ENCODE measurements at regions not wholly inside any gene's neighbourhood (a gene's known extent, or its start where the extent isn't known, plus 50 kb on each side); places are given as distances from the start of the nearest gene placed in this dataset.

DNA sequence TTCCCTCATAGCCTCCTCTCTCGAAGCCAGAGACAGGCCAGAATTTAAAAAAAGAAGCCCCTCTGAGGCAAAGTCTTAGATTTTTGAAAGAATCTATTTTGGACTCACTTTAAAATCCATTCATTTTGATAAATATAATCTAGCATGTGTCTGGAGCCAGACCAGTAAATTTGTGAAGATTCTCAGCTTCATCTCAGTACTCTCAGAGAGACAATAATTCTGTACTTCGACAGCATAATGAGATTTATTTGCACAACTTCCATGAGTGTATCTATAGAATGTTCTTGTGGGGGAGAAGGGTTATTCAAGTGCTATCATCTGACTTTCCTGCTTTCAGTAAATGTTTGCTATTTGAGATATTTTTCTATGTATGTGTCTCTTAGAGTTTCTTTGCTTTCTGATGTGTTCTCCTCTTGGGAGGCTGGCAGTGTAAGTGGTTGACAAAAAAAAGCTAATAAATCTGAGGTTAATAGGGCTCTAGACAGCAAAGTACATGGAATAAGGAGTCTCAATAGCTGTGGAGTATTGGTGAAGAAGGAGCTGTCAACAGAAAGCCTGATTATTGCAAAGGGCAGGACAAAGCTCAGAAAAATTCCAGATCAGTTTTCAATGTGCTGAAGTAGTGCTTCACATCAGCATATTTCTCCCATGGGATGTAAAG is 223.0 kb downstream of the PTBP2 start:
- H3K9me3 Mint-ChIP-seq: no peaks in the 10 kb centered on the region
- H3K4me1 Mint-ChIP-seq: no peaks in the 10 kb centered on the region
- H3K27me3 ChIP-seq (ENCODE audit: insufficient read depth, low read length): no peaks in the 10 kb centered on the region
- H3K18ac ChIP-seq (ENCODE audit: insufficient read length, low read depth, low read length): no peak overlapping the region
- H3K23ac ChIP-seq (ENCODE audit: insufficient read length, low read depth, low read length): no peak overlapping the region
- no peaks in the 10 kb centered on the region for H3K4me1 ChIP-seq (ENCODE audit: insufficient read depth, low read length)
- H2BK20ac ChIP-seq (ENCODE audit: low read depth, low read length, poor library complexity, severe bottlenecking): no peak overlapping the region
- no peaks in the 10 kb centered on the region; a peak in 1 of 7 replicates for H3K36me3 Mint-ChIP-seq (ENCODE audit: insufficient read depth in 1 of 3, low read depth in 3 of 3)
- no peak overlapping the region for H4K91ac ChIP-seq (ENCODE audit: insufficient read length, low read depth, low read length)
- no peak overlapping the region for H3K9ac ChIP-seq (ENCODE audit: extremely low read depth, insufficient read length, low read length)
- no peak overlapping the region for H3K27ac Mint-ChIP-seq
- no peak overlapping the region for H2AFZ ChIP-seq (ENCODE audit: low read length)
- H3K27me3 Mint-ChIP-seq (ENCODE audit: low read depth): no peaks in the 10 kb centered on the region
- H3K9me3 ChIP-seq (ENCODE audit: control insufficient read depth, low read depth, low read length): no peaks in the 10 kb centered on the region
- no peak overlapping the region for H2BK5ac ChIP-seq (ENCODE audit: insufficient read length, low read length)
- no peak overlapping the region for H2BK120ac ChIP-seq (ENCODE audit: low read depth, low read length, poor library complexity, severe bottlenecking)
- no peak overlapping the region for H3T11ph ChIP-seq (ENCODE audit: low read length)
- no peak for DNase-seq
- no peak overlapping the region for H2AK5ac ChIP-seq (ENCODE audit: insufficient read length, low read length)
- WGBS (ENCODE audit: extremely low coverage, insufficient read length, low lambda C conversion rate): no CpG with 5 or more reads among the region's 2 CpGs
- H3K27ac ChIP-seq (ENCODE audit: insufficient read length, low read depth, low read length): no peak overlapping the region
- H4K8ac ChIP-seq (replicated peaks; ENCODE audit: insufficient read length, low read depth, low read length): no peak overlapping the region
- H2BK15ac ChIP-seq (ENCODE audit: low read depth, low read length): no peak overlapping the region
- H3K4me3 Mint-ChIP-seq: no peak overlapping the region
- H4K5ac ChIP-seq (ENCODE audit: insufficient read length, low read depth, low read length): no peak overlapping the region
- H3K56ac ChIP-seq (ENCODE audit: insufficient read length, low read depth, low read length): no peak overlapping the region
- H3K14ac ChIP-seq (ENCODE audit: insufficient read depth, low read length): no peak overlapping the region
- H2BK12ac ChIP-seq (ENCODE audit: insufficient read length, low read depth, low read length): no peak overlapping the region
- no peaks in the 10 kb centered on the region for H3K79me1 ChIP-seq (ENCODE audit: insufficient read depth, low read depth, low read length, poor library complexity, severe bottlenecking)
- no peak overlapping the region for H3K4ac ChIP-seq (ENCODE audit: low read depth, low read length)
- no peaks in the 10 kb centered on the region for H3K23me2 ChIP-seq (ENCODE audit: insufficient read length, low read depth, low read length, poor library complexity, severe bottlenecking)
- TF ChIP-seq, protein P1, sequence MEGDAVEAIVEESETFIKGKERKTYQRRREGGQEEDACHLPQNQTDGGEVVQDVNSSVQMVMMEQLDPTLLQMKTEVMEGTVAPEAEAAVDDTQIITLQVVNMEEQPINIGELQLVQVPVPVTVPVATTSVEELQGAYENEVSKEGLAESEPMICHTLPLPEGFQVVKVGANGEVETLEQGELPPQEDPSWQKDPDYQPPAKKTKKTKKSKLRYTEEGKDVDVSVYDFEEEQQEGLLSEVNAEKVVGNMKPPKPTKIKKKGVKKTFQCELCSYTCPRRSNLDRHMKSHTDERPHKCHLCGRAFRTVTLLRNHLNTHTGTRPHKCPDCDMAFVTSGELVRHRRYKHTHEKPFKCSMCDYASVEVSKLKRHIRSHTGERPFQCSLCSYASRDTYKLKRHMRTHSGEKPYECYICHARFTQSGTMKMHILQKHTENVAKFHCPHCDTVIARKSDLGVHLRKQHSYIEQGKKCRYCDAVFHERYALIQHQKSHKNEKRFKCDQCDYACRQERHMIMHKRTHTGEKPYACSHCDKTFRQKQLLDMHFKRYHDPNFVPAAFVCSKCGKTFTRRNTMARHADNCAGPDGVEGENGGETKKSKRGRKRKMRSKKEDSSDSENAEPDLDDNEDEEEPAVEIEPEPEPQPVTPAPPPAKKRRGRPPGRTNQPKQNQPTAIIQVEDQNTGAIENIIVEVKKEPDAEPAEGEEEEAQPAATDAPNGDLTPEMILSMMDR (conservative IDR thresholded peaks at IDR 0.05): no peak
- H4K20me1 ChIP-seq (ENCODE audit: control insufficient read depth, insufficient read depth, insufficient read length): no peaks in the 10 kb centered on the region
- H3K4me2 ChIP-seq (ENCODE audit: insufficient read depth, insufficient read length, low read length): no peak overlapping the region
- no peaks in the 10 kb centered on the region for H3K79me2 ChIP-seq (ENCODE audit: insufficient read depth, low read length)

All from H9 (cell line).